Erythroblast (primary cell): ENCODE measurements at regions not wholly inside any gene's neighbourhood (a gene's known extent, or its start where the extent isn't known, plus 50 kb on each side); places are given as distances from the start of the nearest gene placed in this dataset.

ENCODE experiments used
- DNase-seq, 2 experiments: peaks; one replicate each; lab custom pipeline; 2025; lab: John Stamatoyannopoulos, UW
- GATA1 ChIP-seq: IDR thresholded peaks from 2 replicates; pipeline ENCODE4 v1.6.1; 2011; ENCODE audit warnings: low read depth, mild to moderate bottlenecking, control low read depth, low read length, moderate library complexity
- POLR2A ChIP-seq: IDR thresholded peaks from 2 replicates; pipeline ENCODE4 v1.6.1; 2011; ENCODE audit warnings: mild to moderate bottlenecking, low read length

DNA sequence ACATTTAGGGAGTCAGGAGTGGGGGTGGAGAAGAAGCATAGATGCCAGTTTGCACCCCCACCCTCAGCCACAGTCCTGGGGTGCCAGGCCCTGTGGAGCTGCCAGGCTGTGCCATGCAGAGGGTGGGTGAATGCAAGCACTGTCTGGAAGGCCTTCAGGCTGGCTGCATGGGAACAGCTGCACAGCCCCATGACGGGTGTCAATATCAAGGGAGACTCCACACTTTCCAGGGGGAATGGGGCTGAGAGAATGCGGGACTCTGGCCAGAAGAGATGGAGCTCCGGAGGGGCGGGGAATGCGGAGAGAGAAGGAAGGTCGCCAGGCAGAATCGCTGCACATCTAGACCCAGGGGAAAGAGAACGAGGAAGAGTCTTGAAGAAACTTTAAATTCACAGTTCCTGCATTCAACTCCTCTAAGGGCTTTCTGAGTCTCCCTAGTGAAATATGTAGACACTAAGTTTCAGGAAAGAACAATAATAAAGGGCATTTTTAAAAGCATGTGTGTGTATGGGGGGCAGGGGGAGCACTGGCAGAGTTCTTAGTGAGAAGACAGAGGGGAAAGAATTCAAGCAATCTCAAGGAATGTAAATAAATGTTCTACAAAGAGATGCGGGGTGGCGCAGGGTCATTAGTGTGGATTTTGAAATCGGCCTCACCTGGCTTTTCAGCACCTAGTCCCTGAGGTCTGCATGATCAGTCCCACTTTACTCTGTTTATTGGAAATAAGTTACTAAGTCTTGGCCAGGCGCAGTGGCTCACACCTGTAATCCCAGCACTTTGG, 59.1 kb downstream of the BOD1 start:
- DNase-seq, result no peak
- TF ChIP-seq GATA1, result no peak
- no peak for TF ChIP-seq POLR2A

DNA sequence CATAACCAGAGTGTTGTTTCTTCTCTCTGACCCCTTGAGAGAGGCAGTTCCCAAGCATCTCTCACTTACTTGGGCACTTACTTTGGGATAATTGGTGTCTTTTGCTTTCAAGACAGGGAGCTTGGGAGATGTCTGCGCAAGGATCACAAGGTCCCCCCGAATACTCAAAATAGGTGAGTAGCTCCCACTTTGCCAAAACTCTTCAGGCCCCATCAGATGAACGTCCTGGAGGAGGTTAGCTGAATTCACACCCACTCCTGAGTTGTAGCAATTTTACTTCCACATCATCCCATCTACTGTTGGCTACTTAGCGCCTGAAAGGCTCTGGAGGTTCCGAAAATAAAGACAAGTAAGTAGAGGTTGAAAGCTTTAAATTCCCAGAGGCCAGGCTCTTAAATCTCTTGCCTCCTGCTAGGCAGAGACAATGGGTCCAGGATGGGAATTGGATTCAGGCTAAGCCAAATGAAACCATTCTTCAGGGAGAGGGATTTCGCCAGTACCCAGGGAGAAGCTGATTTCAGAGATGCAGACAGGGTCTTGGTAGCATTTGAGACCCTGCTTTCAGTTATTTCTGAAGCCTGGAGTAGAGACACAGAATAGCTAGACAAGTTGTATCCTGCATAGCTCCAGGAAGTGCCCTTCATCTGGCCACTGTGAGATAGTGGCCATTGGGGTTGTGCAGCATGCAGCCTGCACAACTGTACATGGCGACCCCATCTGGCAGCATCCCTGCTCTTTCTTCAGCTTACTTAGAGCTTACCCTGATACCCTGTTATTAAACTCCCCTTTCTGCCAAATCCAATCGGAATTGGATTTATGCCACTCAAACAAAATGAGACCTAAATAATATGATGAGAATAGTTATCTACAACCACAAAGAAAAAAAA, 60.1 kb downstream of the BOD1 start:
- TF ChIP-seq GATA1 (no peak), POLR2A (no peak)
- no peak for DNase-seq

DNA sequence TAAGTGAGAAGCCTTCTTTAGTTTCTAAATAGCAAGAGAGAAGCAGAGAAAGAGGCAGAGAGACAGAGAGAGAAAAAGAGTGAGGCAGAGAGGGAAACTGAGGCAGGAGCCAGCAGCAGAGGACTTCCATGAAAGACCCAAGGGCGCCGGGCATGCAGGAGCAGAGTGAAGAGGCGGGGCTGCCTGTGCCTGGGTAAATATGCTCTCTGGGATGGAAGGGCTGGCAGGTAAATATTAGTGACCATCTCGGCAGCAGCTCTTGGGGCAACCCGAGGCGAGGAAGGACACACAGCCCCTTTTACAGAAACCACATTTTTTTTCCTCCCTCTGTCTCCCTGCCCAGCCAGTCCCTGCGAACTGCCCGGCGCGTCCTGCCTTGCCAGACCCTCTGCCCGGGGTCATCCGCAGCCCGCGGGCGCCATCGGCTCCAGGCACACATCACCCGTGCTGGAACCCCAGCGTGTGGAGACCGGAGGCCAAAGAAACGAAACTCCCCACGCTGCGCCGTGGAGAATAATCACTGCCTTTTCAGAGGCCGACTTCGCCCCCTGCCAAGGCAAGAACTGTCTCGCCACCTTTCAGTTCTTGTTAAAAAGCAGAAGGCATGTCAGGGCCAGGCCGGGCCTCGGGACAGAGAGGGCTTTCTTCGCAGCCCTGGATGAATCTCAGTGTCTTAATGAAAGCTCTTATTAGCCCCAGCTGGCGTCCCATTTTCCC, 61.3 kb downstream of the BOD1 start:
- no peak for DNase-seq
- TF ChIP-seq GATA1 (no peak), POLR2A (no peak)

DNA sequence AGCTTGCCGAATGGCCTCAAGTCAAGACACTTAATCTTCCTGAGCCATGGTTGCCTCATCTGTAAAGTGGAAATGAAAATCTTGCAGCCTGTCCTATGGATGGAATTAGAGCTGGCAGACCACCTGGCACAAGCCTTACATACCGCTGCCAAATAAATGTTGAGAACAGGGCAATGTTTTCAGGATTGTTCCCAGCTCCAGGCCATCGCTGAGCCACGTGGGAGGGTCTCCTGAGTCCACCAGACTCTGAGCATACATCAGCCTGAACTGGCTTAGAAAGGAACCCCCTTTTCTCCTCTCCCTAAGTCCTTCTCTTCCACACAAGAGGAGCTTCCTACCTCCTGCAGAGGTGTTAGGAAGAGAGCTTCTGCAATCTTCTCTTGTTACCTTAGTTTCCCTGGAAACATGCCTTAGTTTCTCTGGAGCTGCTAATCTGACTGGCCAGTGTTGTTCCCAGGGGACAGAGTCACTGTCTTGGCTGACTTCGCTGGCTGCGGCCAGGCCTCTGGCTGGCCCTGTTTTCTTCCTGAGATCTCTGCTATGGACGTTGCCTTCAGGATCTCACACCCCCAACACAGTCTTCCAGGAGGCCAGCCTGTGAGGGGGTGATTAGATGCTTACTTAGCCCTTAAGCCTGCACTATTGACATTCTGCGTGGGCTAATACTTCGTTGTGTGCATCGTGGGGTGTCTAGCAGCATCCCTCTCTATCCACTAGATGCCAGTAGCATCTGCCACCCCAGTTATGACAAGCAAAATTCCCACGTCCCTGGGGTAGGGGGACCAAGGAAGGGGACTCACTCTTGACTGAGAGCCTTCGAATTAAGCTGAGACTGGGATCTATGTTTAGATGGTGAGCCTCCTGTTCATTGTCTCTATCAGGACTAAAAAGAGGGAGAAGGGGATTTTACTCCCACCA, 62.2 kb downstream of the BOD1 start:
- no peak for DNase-seq
- TF ChIP-seq POLR2A (no peak), GATA1 (no peak)

DNA sequence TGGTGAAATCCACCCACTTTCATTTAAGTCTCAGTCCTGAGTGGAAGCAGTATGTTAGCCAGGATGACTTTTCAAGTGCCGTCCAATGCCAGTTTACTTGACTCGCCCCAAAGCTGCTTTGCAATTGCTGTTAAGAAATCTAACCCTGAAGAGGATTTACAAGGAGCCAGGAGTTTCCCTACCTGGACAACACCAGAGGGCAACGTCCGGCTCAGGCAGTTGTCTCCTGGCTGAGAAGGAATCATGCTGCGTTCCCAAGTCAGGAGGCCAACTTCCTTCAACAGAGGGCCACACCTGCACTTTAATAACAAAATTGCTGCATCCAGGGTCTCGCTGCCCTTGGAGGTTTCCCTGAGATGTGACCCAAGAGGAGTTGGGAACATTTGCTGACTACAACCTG, 65.8 kb downstream of the BOD1 start:
- DNase-seq, result no peak
- TF ChIP-seq POLR2A (no peak), GATA1 (no peak)

DNA sequence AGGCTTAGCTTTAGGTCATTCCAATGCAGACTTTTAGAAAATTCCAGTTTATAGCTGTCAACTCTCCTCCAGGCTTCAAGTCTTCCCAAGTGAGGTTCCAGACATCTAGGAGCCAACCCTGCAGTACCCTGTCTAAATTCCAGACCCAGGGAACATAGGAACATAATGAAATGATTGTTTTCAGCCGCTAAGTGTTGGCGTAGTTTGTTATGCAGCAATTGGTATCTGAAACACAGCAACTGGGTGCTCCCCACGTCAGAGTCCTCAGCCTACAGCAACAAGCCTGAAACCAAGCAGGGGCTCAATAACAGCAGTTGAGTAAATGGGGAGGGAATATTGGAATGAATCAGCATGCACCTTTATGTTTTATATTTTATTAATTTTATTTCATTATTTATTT, 66.8 kb downstream of the BOD1 start:
- no peak for DNase-seq
- TF ChIP-seq GATA1 (no peak), POLR2A (no peak)

DNA sequence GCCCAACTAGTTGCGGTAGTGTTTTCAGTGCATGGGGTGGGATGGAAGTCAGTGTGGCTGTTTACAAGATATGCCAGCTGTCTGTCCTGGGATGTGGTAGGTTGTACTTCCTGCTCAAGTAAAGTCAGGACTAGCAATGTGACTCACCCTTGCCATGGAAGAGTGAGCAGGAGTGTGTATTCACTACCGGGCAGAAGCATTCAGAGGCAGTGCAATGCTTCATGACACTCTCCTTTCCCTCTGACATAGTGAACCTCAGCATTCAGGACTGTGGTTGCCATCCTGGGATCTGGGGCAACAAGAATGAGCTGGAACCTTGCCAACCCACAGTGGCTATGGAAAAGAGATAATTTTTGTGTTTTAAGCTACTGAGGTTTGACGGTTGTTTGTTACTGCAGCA, 68.9 kb downstream of the BOD1 start:
- no peak for DNase-seq
- TF ChIP-seq GATA1, result no peak
- TF ChIP-seq POLR2A, result no peak

DNA sequence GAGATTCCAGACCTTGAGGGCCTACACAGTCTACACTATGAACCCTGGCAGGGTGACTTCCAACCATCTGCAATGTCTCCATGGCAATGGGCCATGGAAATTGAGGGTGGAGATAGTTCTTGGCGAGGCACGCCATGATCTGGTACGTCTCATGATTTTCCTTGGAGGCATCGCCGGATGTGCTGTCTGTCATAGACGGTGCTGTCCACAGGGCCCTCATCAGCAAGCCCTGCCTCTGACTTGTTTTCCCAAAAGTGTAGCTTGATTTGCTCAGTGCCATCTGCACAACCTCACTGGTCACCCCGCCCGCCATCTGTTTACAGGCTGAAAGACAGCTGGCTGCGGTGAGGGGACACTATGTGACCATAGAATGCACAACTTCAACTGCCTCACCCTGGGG, 73.5 kb downstream of the BOD1 start:
- no peak for DNase-seq
- no peak for TF ChIP-seq POLR2A
- TF ChIP-seq GATA1, result no peak

DNA sequence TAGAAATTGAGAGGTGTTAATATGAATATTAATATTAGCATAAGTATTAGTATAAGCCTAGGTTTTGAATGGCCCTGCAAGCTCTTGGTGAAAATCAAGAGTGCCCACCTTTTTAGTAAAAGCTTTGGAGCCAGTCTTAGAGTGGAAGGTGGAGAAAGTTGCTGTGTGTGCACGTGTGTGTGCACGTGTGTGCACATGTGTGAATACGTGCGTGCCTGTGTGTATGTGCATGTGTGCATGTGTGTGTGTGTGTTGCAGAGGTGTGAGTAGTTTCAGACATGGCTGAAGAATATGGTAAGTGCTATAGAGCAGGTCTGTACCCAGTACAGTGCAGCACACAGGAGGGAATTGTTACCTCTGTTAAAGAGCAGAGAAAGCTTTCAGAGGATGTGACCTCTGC, 74.3 kb downstream of the BOD1 start:
- TF ChIP-seq GATA1 (no peak), POLR2A (no peak)
- DNase-seq, result no peak

DNA sequence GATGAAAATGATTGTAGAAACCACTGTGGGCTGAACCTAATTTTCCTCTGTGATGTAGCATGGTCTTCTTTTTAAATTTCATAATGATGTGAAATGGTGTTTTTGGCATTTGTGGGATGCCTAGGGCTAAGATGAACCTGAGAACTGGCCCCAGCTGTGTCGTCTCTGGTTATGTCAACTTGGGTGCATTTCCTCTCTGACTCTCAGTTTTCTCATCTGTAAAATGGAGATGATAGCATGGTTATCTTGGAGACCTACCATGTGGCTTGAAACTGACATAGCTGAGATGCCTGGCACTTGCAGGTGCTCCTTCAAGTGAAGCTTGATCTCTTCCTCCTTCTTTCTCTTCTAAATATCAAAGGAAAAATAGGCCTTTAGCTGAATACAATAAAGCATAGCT, 77.8 kb downstream of the BOD1 start:
- no peak for DNase-seq
- TF ChIP-seq GATA1 (no peak), POLR2A (no peak)

DNA sequence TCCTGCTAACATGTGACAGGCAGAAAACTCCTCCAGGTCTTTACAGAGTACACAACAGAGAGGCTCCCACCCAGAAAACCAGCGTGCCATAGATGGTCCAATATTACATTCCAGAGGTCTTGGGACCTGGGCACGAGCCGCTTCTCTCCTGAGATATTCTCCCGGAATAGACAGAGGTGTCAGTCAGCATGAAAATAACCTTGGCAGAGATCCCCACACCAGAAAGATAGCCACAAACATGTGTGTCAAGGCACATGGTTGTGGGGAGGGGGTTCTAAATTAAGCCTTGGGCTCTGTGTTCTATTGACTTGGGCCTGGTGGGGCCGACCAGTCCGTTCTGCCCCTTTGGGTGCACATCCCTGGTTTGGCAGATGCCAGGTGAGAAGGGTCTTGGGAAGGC, 78.4 kb downstream of the BOD1 start:
- DNase-seq, result no peak
- no peak for TF ChIP-seq POLR2A
- no peak for TF ChIP-seq GATA1

DNA sequence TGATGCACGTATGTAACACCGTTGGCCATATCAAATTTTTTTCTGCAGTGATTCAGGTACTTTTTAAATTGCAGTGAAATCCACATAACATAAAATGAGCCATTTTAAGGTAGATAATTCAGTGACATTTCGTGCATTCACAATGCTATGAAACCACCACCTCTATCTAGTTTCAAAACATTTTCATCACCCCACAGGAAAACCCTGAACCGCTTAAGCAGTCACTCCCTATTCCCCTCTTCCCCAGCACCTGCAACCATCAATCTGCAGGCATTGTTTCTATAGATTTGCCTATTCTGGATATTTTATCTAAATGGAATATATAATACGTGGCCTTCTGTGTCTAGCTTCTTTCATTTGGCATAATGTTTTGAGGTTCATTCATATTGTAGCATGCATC, 79.2 kb downstream of the BOD1 start:
- TF ChIP-seq POLR2A (no peak), GATA1 (no peak)
- no peak for DNase-seq
